DLD1 (cell line): ENCODE measurements at regions not wholly inside any gene's neighbourhood (a gene's known extent, or its start where the extent isn't known, plus 50 kb on each side); places are given as distances from the start of the nearest gene placed in this dataset.
"Not testable (repeated sequence)": the region's sequence is repeated elsewhere in the genome, so short reads cannot be mapped to it uniquely, and the experiment has no call there.

ENCODE experiments used
- in situ Hi-C: cut with HindIII; loops from 2 replicates; pipeline ENCODE4 v1.10.0; 2017; ENCODE audit warnings: low sequenced_read_pairs

DNA sequence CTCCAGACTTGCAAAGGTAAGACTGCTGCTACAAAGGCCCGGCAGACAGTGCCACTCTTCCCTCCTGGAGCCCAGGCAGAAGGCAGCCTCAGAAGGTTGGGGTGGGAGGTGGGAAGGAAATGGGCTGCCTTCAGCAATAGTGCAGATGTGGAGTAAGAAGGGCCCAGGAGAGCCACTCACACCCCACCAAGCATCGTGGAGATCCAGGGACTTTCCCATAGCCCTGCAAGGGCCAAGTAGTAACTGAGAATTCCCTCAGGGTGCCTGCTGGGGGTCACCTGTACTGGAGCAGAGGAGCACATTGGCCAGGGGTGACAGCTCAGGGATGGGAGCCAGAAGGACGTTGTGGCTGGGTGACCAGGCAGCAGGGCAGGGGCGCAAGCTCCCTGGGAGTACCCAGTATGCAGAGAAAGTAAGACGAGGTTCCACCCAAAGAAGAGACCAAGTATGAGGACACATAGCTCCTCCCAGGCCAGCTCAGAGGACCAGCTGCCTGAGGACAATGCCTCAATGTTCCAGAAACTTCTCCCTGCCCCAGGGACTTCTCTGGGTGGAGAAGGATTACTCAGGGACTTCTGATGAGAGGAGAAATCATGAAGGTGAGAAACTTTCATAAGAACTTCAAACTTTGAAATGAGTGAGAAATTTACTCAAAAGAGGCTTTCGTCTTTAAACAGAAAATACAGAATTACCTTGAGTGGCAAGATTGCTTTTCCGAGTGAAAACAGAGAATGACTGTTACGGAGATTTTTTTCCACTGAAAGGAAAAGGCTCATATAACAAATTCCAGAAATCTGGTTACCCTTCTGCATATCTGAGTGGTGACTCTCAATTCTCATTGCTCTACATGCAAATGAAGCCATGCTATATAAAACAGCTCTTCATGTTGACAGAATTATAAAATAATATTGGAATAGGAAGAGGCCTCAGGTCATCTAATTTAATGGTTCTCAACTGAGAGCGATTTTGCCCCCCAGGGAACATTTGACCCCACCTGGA is 87.9 kb upstream of the TRIO start:
- in situ Hi-C loops = no loop called here

DNA sequence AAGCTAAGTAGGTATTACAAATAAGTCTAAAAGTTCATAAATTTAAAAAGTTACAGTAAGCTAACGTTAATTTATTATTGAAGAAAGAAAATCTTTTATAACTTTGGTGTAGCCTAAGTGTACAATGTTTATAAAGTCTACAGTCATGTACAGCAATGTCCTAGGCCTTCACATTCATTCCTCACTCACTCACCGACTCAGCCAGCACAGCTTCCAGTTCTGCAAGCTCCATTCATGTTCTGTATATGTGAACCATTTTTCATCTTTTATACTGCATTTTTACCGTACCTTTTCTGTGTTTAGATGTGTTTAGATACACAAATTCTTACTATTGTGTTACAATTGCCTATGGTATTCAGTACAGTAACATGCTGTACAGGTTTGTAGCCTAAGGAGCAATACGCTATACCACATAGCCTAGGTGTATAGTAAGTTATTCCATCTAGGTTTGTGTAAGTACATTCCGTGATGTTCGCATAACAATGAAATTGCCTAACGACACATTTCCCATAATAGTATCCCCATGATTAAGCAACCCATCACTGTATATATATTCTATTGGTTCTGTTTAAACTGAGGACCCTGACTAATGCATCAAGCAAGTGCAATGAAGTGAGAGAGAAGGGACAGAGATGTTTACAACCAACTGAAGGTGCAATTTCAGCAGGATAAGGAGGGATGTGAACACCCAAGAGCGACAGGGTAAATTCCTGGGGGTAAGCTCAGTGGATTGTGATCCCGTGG is 88.9 kb upstream of the TRIO start:
- in situ Hi-C loops = no loop called here

- in situ Hi-C loops = no loop called here
These were observed 92.3 kb upstream of the TRIO start for GRCh38 chr5:14050821-14051220.

DNA sequence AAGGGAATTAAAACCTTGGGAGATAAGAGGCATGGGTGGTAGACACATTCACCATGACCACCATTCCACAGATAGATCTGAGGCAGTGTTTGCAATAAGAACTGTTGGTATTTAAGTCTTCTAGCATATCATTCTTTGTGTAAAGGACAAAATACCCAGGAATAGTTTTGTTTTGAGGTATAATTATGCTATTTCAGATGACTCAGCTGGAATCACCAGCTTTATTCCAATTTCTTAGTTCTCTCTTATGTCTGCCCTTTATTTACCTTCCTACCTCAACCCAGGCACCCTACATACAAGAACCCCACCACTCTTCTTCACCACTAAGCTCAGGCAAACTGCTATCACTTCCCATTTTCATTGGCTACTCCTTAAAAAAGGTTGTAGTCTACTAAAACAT is 94.7 kb upstream of the TRIO start:
- in situ Hi-C loops = no loop called here

GRCh38 chr5:14041528-14042192 is 97.2 kb upstream of the DNAH5 start:
- in situ Hi-C loops = no loop called here

DNA sequence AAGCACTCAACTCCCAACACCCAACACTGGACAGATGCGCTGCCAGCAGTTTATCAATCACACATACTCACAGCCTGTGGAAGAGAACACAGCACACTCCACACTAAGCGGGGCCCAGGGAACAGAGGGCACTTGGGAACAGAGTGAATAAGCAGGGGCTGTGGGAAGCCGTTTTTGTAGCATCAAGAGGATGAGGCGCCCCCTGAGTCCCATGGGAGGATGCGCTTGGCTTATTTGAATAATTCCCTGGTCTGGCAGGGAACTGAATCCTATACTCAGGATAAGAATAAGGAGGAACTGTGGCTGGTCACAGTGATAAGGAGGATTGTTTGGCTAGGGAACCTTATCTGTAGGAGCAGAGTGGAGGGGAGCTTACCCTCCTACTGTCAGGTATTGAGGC is 96.1 kb upstream of the DNAH5 start:
- in situ Hi-C loops = no loop called here

- in situ Hi-C loops = no loop called here
These were observed 95.1 kb upstream of the DNAH5 start for GRCh38 chr5:14039576-14039975.

- in situ Hi-C loops = no loop called here
These were observed 94.6 kb upstream of the DNAH5 start for GRCh38 chr5:14039063-14039462.

- in situ Hi-C loops = no loop called here
These were observed 94.0 kb upstream of the DNAH5 start for GRCh38 chr5:14038341-14038959.

DNA sequence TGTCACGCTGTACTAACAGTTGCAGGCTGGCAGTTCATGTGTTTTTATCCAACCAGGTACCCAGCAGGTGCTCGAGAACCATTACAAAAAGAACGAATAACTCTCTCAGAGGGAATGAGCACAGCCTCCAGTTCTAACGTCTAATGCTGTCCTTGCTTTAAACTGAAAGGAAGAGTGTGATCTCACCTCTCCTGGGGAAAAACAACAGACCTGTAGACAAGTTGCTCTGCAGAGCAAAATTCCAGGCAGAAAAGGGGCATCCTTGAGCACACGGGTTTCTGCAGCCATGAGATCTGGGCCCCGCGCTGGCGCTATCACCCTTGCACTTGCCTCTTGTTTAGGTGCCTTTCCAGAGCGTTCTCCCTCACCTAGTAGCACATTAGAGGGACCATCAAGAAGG is 92.5 kb upstream of the DNAH5 start:
- in situ Hi-C loops = no loop called here

- in situ Hi-C loops = no loop called here
These were observed 92.0 kb upstream of the DNAH5 start for GRCh38 chr5:14036514-14036913.

DNA sequence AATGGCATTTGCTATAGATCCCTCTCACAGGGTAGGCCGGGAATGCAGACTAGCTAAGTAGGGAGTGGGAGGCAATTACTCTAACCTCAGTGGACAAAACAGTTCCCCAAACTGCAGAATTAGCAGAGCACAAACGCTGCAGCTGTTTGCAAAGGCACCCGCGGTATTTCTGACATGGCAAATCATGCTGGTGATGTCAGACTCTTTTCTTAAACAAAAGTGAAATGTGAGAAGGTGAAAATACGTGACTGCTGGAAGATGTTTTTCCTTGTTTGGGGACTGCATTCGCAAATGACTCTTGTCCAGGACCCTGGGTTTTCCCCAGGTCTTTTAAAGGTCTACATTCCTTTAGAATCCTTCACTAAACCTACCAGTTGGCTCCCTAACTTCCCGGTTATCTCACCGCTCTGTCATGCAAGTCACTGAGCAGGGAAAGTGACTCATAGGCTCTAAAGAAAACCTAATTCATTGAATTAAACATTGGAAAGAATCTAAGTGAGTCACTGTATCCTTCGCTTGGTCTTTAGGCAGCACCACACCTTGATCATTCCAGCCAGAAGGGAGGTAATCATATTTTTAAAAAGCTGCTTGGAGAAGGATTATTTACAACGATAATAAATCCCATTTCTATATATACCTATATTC is 91.5 kb upstream of the DNAH5 start:
- in situ Hi-C loops = no loop called here

GRCh38 chr5:14034963-14035362 is 90.5 kb upstream of the DNAH5 start:
- in situ Hi-C loops = no loop called here

- in situ Hi-C loops = no loop called here
These were observed 88.4 kb upstream of the DNAH5 start for GRCh38 chr5:14032918-14033317.

DNA sequence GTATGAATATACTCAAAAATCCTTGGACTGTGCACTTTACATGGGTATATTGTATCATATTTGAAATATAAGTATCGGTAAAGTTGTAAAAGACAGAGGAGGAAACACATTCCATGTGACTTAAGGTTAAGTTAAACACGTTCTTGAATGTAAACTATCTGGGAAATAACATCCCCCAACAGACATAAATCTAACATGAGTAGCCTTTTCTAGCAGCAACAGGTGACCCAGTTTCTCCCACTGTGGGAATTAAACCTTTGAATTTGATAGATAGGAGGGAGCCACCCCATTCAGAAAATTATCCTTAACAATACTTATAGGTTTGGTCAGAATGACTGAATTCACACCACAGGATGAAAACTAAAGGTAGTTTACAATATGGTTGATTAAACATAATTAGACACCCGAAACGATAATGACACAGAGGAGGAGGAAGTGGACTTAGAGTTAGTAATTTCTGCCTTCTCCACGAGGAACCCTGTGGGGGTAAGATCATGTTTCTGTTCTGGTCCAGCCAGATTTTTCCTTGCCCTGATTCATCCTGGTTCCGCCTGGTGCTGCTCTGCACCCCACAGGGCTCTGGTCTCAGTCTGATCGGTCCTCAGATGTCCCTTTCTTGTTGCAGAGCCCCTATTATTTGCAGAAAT is 84.6 kb upstream of the DNAH5 start:
- in situ Hi-C loops = no loop called here

GRCh38 chr5:14028188-14028587 is 83.7 kb upstream of the DNAH5 start:
- in situ Hi-C loops = no loop called here

GRCh38 chr5:14025569-14026286 is 81.2 kb upstream of the DNAH5 start:
- in situ Hi-C loops = no loop called here

GRCh38 chr5:14022971-14023370 is 78.5 kb upstream of the DNAH5 start:
- in situ Hi-C loops = no loop called here

DNA sequence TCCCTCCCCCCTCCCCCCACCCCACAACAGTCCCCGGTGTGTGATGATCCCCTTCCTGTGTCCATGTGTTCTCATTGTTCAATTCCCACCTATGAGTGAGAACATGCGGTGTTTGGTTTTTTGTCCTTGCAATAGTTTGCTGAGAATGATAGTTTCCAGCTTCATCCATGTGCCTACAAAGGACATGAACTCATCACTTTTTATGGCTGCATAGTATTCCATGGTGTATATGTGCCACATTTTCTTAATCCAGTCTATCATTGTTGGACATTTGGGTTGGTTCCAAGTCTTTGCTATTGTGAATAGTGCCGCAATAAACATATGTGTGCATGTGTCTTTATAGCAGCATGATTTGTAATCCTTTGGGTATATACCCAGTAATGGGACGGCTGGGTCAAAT is 76.5 kb upstream of the DNAH5 start:
- in situ Hi-C loops = not testable (repeated sequence)
